H1 (cell line): ENCODE measurements at regions not wholly inside any gene's neighbourhood (a gene's known extent, or its start where the extent isn't known, plus 50 kb on each side); places are given as distances from the start of the nearest gene placed in this dataset.

Experiments
- CTCF ChIA-PET: fragments of 300-600 bp; sonication (Branson Sonifier 250); formaldehyde crosslinking; loops from one replicate; lab custom pipeline; 2021; ENCODE audit not compliant: partially characterized antibody; lab: Charles Lee
- POLR2A ChIA-PET: fragments of 300-600 bp; sonication (Branson Sonifier 250); formaldehyde crosslinking; loops from one replicate; lab custom pipeline; 2021; ENCODE audit warnings: inconsistent platforms; ENCODE audit not compliant: partially characterized antibody; lab: Charles Lee
- DNase-seq, 2 experiments: peaks; one replicate each; pipeline versions ENCODE4 v3.0.0 to v3.0.0-alpha.2; 2010 to 2022; ENCODE audit warnings: low spot score in 2 of 2, low read depth in 1 of 2, mixed read lengths in 1 of 2
- FAIRE-seq: peaks from 2 replicates; lab custom pipeline; 2011; peaks lifted over from hg19 to GRCh38; lab: Jason Lieb, UNC
- H2AFZ ChIP-seq: 2 replicates; pipeline ENCODE4 v1.8.1; 2012; ENCODE audit warnings: low read length, inconsistent platforms
- H2AK5ac ChIP-seq: 2 replicates; pipeline ENCODE4 v1.6.1; 2013; ENCODE audit warnings: low read depth, low read length
- H2BK120ac ChIP-seq: replicated peaks from 2 replicates; pipeline ENCODE3; 2013; ENCODE audit warnings: low read depth, low read length, inconsistent platforms
- H2BK12ac ChIP-seq: 2 replicates; pipeline ENCODE4 v1.6.1; 2013; ENCODE audit warnings: low read depth, low read length
- H2BK15ac ChIP-seq: 2 replicates; pipeline ENCODE4 v1.6.1; 2013; ENCODE audit warnings: low read length
- H2BK20ac ChIP-seq: 2 replicates; pipeline ENCODE4 v1.6.1; 2013; ENCODE audit warnings: low read length
- H2BK5ac ChIP-seq: 2 replicates; pipeline ENCODE4 v1.6.1; 2013; ENCODE audit warnings: low read depth, low read length
- H3K14ac ChIP-seq: 2 replicates; pipeline ENCODE4 v1.6.1; 2013; ENCODE audit warnings: inconsistent platforms; ENCODE audit not compliant: insufficient read length
- H3K18ac ChIP-seq: 2 replicates; pipeline ENCODE4 v1.6.1; 2013; ENCODE audit warnings: low read length; ENCODE audit errors: extremely low read depth
- H3K23ac ChIP-seq: 2 replicates; pipeline ENCODE4 v1.6.1; 2013; ENCODE audit warnings: inconsistent platforms; ENCODE audit not compliant: insufficient read length
- H3K23me2 ChIP-seq: 2 replicates; pipeline ENCODE4 v1.6.1; 2013; ENCODE audit warnings: low read depth, low read length
- H3K27ac ChIP-seq: 2 replicates; pipeline ENCODE4 v1.6.1; 2011; ENCODE audit warnings: low read depth, low read length, inconsistent platforms
- H3K27me3 ChIP-seq, 4 experiments: replicated peaks in 1 of 4; 1 replicate in 1 of 4; 2 replicates in 3 of 4; pipeline versions ENCODE4 v1.6.1 to v1.8.1; 2011 to 2013; ENCODE audit warnings: low read length in 3 of 4, mild to moderate bottlenecking in 3 of 4, inconsistent platforms in 2 of 4, mixed read lengths in 2 of 4, moderate library complexity in 1 of 4; ENCODE audit not compliant: control insufficient read depth in 3 of 4, insufficient read depth in 3 of 4; ENCODE audit errors: extremely low read depth in 1 of 4
- H3K36me3 ChIP-seq, 4 experiments: 2 replicates each; pipeline versions ENCODE4 v1.6.1 to v1.8.1; 2011 to 2013; ENCODE audit warnings: mild to moderate bottlenecking in 4 of 4, low read length in 3 of 4, moderate library complexity in 2 of 4, control low read depth in 1 of 4, inconsistent platforms in 1 of 4; ENCODE audit not compliant: insufficient read depth in 4 of 4, control insufficient read depth in 2 of 4
- H3K4ac ChIP-seq: replicated peaks from 2 replicates; pipeline ENCODE3; 2013; ENCODE audit warnings: low read length, low read depth, mixed read lengths, inconsistent platforms; ENCODE audit not compliant: insufficient read length
- H3K4me1 ChIP-seq, 4 experiments: replicated peaks in 1 of 4; 1 replicate in 1 of 4; 2 replicates in 3 of 4; pipeline versions ENCODE4 v1.6.1 to v1.8.1; 2011 to 2013; ENCODE audit warnings: low read length in 3 of 4, inconsistent platforms in 2 of 4, mixed read lengths in 1 of 4; ENCODE audit not compliant: insufficient read depth in 4 of 4, control insufficient read depth in 3 of 4
- H3K4me2 ChIP-seq, 2 experiments: 2 replicates each; pipeline versions ENCODE4 v1.6.1 to v1.8.1; 2011 to 2013; ENCODE audit warnings: low read depth in 2 of 2, low read length in 2 of 2, control low read depth in 1 of 2, inconsistent platforms in 1 of 2, mild to moderate bottlenecking in 1 of 2; ENCODE audit not compliant: insufficient read depth in 1 of 2
- H3K4me3 ChIP-seq, 4 experiments: fragments of 200-600, 300-600 bp in 1 of 4; sonication (generic), shearing (Covaris generic), sonication (Bioruptor Twin) in 1 of 4; 2 replicates each; pipeline versions ENCODE4 v1.5.1 to v1.8.1; 2011 to 2016; ENCODE audit warnings: low read length in 4 of 4, low read depth in 3 of 4, control low read depth in 2 of 4, inconsistent platforms in 2 of 4, mild to moderate bottlenecking in 2 of 4, mixed read lengths in 1 of 4, moderate library complexity in 1 of 4; ENCODE audit not compliant: insufficient read depth in 2 of 4; ENCODE audit errors: extremely low read depth in 1 of 4
- H3K56ac ChIP-seq: replicated peaks from 2 replicates; pipeline ENCODE3; 2013; ENCODE audit warnings: low read depth, mild to moderate bottlenecking, mixed read lengths, low read length, inconsistent platforms; ENCODE audit not compliant: insufficient read length
- H3K79me1 ChIP-seq: 2 replicates; pipeline ENCODE4 v1.6.1; 2013; ENCODE audit warnings: low read depth, low read length, control low read depth
- H3K79me2 ChIP-seq, 2 experiments: 2 replicates each; pipeline versions ENCODE4 v1.6.1 to v1.8.1; 2012 to 2013; ENCODE audit warnings: low read length in 2 of 2, mild to moderate bottlenecking in 2 of 2, inconsistent platforms in 1 of 2; ENCODE audit not compliant: insufficient read depth in 2 of 2, control insufficient read depth in 1 of 2
- H3K9ac ChIP-seq, 4 experiments: replicated peaks in 1 of 4; 1 replicate in 1 of 4; 2 replicates in 3 of 4; pipeline versions ENCODE4 v1.6.1 to v1.8.1; 2011 to 2013; ENCODE audit warnings: low read depth in 3 of 4, low read length in 3 of 4, control low read depth in 2 of 4, mild to moderate bottlenecking in 2 of 4, moderate library complexity in 2 of 4, inconsistent platforms in 1 of 4; ENCODE audit errors: extremely low read depth in 1 of 4
- H3K9me3 ChIP-seq, 2 experiments: 2 replicates each; pipeline versions ENCODE4 v1.6.1 to v1.8.1; 2012 to 2013; ENCODE audit warnings: mild to moderate bottlenecking in 2 of 2, moderate library complexity in 2 of 2, control low read depth in 1 of 2, inconsistent platforms in 1 of 2, low read depth in 1 of 2, low read length in 1 of 2, mixed read lengths in 1 of 2; ENCODE audit not compliant: insufficient read depth in 2 of 2
- H4K20me1 ChIP-seq, 2 experiments: replicated peaks in 1 of 2; 2 replicates each; pipeline versions ENCODE3 to v1.8.1; 2011 to 2013; ENCODE audit warnings: inconsistent platforms in 2 of 2, low read length in 2 of 2, mild to moderate bottlenecking in 1 of 2; ENCODE audit not compliant: insufficient read depth in 2 of 2, control insufficient read depth in 1 of 2
- H4K5ac ChIP-seq: 2 replicates; pipeline ENCODE4 v1.6.1; 2013; ENCODE audit warnings: low read length, low read depth, mixed read lengths, inconsistent platforms; ENCODE audit not compliant: insufficient read length
- H4K8ac ChIP-seq: 2 replicates; pipeline ENCODE4 v1.8.0; 2013; ENCODE audit warnings: mild to moderate bottlenecking, moderate library complexity, low read length, inconsistent platforms; ENCODE audit not compliant: insufficient read depth; ENCODE audit errors: extremely low read depth
- H4K91ac ChIP-seq: replicated peaks from 2 replicates; pipeline ENCODE3; 2013; ENCODE audit warnings: low read length, mixed read lengths, inconsistent platforms; ENCODE audit not compliant: insufficient read length
- ATF2 ChIP-seq: IDR thresholded peaks from 2 replicates; pipeline ENCODE4 v1.6.1; 2012; ENCODE audit warnings: low read length, inconsistent platforms
- BRCA1 ChIP-seq: IDR thresholded peaks from 2 replicates; pipeline ENCODE4 v1.6.1; 2012; ENCODE audit warnings: low read depth, low read length, improper control_type of control experiment
- EGR1 ChIP-seq: IDR thresholded peaks from 2 replicates; pipeline ENCODE4 v1.6.1; 2011; ENCODE audit warnings: low read depth, low read length, borderline replicate concordance
- POLR2A ChIP-seq, 2 experiments: IDR thresholded peaks; 1 replicate in 1 of 2; 2 replicates in 1 of 2; pipeline ENCODE4 v1.6.1; 2011; ENCODE audit warnings: low read depth in 2 of 2, low read length in 2 of 2, mild to moderate bottlenecking in 2 of 2; ENCODE audit errors: control extremely low read depth in 1 of 2
- TEAD4 ChIP-seq: IDR thresholded peaks from 2 replicates; pipeline ENCODE4 v1.6.1; 2012; ENCODE audit warnings: low read depth, low read length, inconsistent platforms, mixed read lengths
- WGBS, 2 experiments: shearing (Covaris generic) in 1 of 2; methylation state at CpG; one replicate each; pipeline versions ENCODE4 v1.1.6 to v1.1.7; 2013 to 2015; ENCODE audit warnings: low lambda C conversion rate in 2 of 2, mixed read lengths in 2 of 2, inconsistent platforms in 1 of 2, low coverage in 1 of 2, missing lambda C conversion rate in 1 of 2; ENCODE audit not compliant: insufficient replicate concordance in 2 of 2, insufficient coverage in 1 of 2, insufficient read length in 1 of 2; ENCODE audit errors: extremely low coverage in 1 of 2, missing lambda C conversion rate in 1 of 2; 5-methylcytosine and 5-hydroxymethylcytosine counted together

GRCh38 chr7:106420210-106420609, 135.4 kb upstream of the NAMPT start:
- Histone ChIP-seq H3K4ac (no peak overlapping the region), H2BK20ac (no peak overlapping the region), H3K36me3 (no peaks in the 10 kb centered on the region), H2BK120ac (no peak overlapping the region), H2BK12ac (no peak overlapping the region), H2AFZ (no peak overlapping the region), H3K4me2 (no peak overlapping the region), H3K23ac (no peak overlapping the region), H3K56ac (no peak overlapping the region), H3K27ac (no peak overlapping the region), H4K20me1 (no peaks in the 10 kb centered on the region), H3K18ac (no peak overlapping the region), H3K9ac (no peak overlapping the region), H3K14ac (no peak overlapping the region), H4K8ac (no peak overlapping the region), H2BK5ac (no peak overlapping the region; the same call in 1 of the 2 replicates), H3K4me1 (no peaks in the 10 kb centered on the region), H3K23me2 (no peaks in the 10 kb centered on the region), H3K79me1 (no peaks in the 10 kb centered on the region), H4K5ac (no peak overlapping the region), H3K79me2 (no peaks in the 10 kb centered on the region), H4K91ac (no peak overlapping the region), H3K27me3 (no peaks in the 10 kb centered on the region; a peak in 1 of 7 replicates), H3K9me3 (no peaks in the 10 kb centered on the region), H3K4me3 (no peak overlapping the region), H2AK5ac (no peak overlapping the region), H2BK15ac (no peak overlapping the region)
- no peak for DNase-seq
- POLR2A ChIA-PET: no interaction called here
- CTCF ChIA-PET: interaction anchor here (0.7 kb wide), 1 partner anchor 43 kb away, joined by 3 read pairs; no protein-coding TSS in a partner anchor
- FAIRE-seq: no peak
- 85% methylated on average over 2 of the region's 2 CpGs; no CpG with 5 or more reads in 1 of the 2 experiments for WGBS, 2 experiments
- TF ChIP-seq ATF2: no peak
- TF ChIP-seq POLR2A (IDR thresholded peaks at IDR 0.05; ENCODE audit: control extremely low read depth in 1 of 2, low read depth in 2 of 2, low read length in 2 of 2): no peak
- TF ChIP-seq EGR1: no peak
- no peak for TF ChIP-seq BRCA1
- no peak for TF ChIP-seq TEAD4
